ENCODE measurements at regions not wholly inside any gene's neighbourhood (a gene's known extent, or its start where the extent isn't known, plus 50 kb on each side); places are given as distances from the start of the nearest gene placed in this dataset.

DNA sequence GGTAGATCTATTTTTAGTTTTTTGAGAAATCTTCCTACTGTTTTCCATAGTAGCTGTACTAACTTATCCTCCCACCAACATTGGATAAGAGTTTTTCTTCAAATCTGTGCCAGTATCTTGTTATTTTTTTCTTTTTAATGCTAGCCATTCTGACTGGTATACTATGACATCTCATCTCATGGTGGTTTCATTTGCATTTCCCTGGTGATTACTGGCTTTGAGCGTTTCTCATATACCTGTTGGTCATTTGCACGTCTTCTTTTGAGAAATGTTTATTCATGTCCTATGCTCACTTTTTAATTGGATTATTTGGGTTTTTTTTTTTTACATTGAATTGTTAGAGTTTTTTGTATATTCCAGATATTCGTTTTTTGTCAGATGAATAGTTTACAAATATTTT, 398.1 kb downstream of the OCA2 start (continued):
- TF ChIP-seq, protein P1, sequence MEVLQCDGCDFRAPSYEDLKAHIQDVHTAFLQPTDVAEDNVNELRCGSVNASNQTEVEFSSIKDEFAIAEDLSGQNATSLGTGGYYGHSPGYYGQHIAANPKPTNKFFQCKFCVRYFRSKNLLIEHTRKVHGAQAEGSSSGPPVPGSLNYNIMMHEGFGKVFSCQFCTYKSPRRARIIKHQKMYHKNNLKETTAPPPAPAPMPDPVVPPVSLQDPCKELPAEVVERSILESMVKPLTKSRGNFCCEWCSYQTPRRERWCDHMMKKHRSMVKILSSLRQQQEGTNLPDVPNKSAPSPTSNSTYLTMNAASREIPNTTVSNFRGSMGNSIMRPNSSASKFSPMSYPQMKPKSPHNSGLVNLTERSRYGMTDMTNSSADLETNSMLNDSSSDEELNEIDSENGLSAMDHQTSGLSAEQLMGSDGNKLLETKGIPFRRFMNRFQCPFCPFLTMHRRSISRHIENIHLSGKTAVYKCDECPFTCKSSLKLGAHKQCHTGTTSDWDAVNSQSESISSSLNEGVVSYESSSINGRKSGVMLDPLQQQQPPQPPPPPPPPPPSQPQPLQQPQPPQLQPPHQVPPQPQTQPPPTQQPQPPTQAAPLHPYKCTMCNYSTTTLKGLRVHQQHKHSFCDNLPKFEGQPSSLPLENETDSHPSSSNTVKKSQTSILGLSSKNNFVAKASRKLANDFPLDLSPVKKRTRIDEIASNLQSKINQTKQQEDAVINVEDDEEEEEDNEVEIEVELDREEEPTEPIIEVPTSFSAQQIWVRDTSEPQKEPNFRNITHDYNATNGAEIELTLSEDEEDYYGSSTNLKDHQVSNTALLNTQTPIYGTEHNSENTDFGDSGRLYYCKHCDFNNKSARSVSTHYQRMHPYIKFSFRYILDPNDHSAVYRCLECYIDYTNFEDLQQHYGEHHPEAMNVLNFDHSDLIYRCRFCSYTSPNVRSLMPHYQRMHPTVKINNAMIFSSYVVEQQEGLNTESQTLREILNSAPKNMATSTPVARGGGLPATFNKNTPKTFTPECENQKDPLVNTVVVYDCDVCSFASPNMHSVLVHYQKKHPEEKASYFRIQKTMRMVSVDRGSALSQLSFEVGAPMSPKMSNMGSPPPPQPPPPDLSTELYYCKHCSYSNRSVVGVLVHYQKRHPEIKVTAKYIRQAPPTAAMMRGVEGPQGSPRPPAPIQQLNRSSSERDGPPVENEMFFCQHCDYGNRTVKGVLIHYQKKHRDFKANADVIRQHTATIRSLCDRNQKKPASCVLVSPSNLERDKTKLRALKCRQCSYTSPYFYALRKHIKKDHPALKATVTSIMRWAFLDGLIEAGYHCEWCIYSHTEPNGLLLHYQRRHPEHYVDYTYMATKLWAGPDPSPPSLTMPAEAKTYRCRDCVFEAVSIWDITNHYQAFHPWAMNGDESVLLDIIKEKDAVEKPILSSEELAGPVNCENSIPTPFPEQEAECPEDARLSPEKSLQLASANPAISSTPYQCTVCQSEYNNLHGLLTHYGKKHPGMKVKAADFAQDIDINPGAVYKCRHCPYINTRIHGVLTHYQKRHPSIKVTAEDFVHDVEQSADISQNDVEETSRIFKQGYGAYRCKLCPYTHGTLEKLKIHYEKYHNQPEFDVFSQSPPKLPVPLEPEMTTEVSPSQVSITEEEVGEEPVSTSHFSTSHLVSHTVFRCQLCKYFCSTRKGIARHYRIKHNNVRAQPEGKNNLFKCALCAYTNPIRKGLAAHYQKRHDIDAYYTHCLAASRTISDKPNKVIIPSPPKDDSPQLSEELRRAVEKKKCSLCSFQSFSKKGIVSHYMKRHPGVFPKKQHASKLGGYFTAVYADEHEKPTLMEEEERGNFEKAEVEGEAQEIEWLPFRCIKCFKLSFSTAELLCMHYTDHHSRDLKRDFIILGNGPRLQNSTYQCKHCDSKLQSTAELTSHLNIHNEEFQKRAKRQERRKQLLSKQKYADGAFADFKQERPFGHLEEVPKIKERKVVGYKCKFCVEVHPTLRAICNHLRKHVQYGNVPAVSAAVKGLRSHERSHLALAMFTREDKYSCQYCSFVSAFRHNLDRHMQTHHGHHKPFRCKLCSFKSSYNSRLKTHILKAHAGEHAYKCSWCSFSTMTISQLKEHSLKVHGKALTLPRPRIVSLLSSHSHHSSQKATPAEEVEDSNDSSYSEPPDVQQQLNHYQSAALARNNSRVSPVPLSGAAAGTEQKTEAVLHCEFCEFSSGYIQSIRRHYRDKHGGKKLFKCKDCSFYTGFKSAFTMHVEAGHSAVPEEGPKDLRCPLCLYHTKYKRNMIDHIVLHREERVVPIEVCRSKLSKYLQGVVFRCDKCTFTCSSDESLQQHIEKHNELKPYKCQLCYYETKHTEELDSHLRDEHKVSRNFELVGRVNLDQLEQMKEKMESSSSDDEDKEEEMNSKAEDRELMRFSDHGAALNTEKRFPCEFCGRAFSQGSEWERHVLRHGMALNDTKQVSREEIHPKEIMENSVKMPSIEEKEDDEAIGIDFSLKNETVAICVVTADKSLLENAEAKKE (CRISPR knock-in tag; IDR thresholded peaks at IDR 0.05), result no peak
- TF ChIP-seq CREB1 (CRISPR knock-in tag; IDR thresholded peaks at IDR 0.05; ENCODE audit: low read depth) (no peak), ZNF114 (CRISPR knock-in tag; IDR thresholded peaks at IDR 0.05) (no peak), EZH2 (IDR thresholded peaks at IDR 0.05; ENCODE audit: low read depth, unreplicated experiment) (no peak), NANOG (IDR thresholded peaks at IDR 0.05; ENCODE audit: borderline replicate concordance) (no peak), POLR2AphosphoS5 (IDR thresholded peaks at IDR 0.05; ENCODE audit: low read depth) (no peak), ZNF331 (CRISPR knock-in tag; IDR thresholded peaks at IDR 0.05; ENCODE audit: low read depth) (no peak)
- TF ChIP-seq, protein P2, sequence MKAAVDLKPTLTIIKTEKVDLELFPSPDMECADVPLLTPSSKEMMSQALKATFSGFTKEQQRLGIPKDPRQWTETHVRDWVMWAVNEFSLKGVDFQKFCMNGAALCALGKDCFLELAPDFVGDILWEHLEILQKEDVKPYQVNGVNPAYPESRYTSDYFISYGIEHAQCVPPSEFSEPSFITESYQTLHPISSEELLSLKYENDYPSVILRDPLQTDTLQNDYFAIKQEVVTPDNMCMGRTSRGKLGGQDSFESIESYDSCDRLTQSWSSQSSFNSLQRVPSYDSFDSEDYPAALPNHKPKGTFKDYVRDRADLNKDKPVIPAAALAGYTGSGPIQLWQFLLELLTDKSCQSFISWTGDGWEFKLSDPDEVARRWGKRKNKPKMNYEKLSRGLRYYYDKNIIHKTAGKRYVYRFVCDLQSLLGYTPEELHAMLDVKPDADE (IDR thresholded peaks at IDR 0.05), result no peak

DNA sequence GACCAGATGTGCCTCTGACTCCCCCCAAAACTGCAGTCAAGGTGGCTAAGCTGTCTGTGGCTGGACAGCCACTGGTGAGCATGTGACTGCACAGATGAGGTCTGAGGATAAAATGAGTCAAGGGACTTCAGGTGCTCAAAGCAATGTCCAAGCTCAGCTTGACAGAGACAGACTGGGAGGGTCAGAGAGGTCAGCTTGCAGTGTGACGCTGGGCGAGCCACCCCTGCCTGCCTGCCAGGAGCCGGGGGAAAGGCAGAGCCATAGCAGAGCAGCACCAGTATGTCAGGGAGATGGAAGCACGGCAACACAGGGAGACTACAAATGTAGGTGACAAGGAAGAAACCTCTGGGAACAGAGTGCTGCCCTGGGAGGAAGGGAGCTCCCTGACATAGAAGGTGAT, 399.4 kb downstream of the OCA2 start:
- H3K4me1 Mint-ChIP-seq, result no peaks in the 10 kb centered on the region; the same call in 2 of the 3 replicates
- DNase-seq (ENCODE audit: low spot score) (no peak), ATAC-seq (no peak)
- Histone ChIP-seq H3K4me3 (no peak overlapping the region), H4K20me1 (replicated peaks; ENCODE audit: insufficient read depth) (no peaks in the 10 kb centered on the region), H3K4me2 (no peak overlapping the region), H3K27me3 (ENCODE audit: insufficient read depth) (no peaks in the 10 kb centered on the region), H3F3A (replicated peaks; ENCODE audit: low read depth) (no peaks in the 10 kb centered on the region), H3K79me2 (replicated peaks; ENCODE audit: insufficient read depth) (no peaks in the 10 kb centered on the region), H2AFZ (no peak overlapping the region), H3K4me1 (ENCODE audit: insufficient read depth) (peaks cover 6% of the 10 kb centered on the region; the same call in 1 of the 2 replicates), H3K9me2 (ENCODE audit: insufficient read depth) (peaks cover 11% of the 10 kb centered on the region), H3K27ac (ENCODE audit: low read depth) (no peak overlapping the region), H3K36me3 (ENCODE audit: insufficient read depth) (no peaks in the 10 kb centered on the region)
- H3K27ac Mint-ChIP-seq, result no peak overlapping the region
- H3K36me3 Mint-ChIP-seq (ENCODE audit: low read depth), result no peaks in the 10 kb centered on the region; the same call in 2 of the 3 replicates
- TF ChIP-seq EZH2 (IDR thresholded peaks at IDR 0.05; ENCODE audit: low read depth, unreplicated experiment), result no peak
- peaks cover 3% of the 10 kb centered on the region for H3K27me3 Mint-ChIP-seq (ENCODE audit: insufficient read depth, low read depth, poor library complexity)
- no peak overlapping the region for H3K4me3 Mint-ChIP-seq
- H3K9me3 Mint-ChIP-seq, result no peaks in the 10 kb centered on the region
